HEK293T (cell line): ENCODE measurements at regions not wholly inside any gene's neighbourhood (a gene's known extent, or its start where the extent isn't known, plus 50 kb on each side); places are given as distances from the start of the nearest gene placed in this dataset.

ENCODE experiments used
- CTCF ChIA-PET: fragments of 350-600 bp; formaldehyde crosslinking; extraction: SDS; loops from one replicate; lab custom pipeline; 2021; ENCODE audit warnings: antibody characterized with exemption, inconsistent platforms; lab: Yijun Ruan, JAX
- POLR2A ChIA-PET: fragments of 350-600 bp; formaldehyde crosslinking; extraction: SDS; loops from one replicate; lab custom pipeline; 2020; ENCODE audit warnings: antibody characterized with exemption, inconsistent platforms; lab: Yijun Ruan, JAX
- DNase-seq: peaks from one replicate; pipeline ENCODE4 v3.0.0; 2012; ENCODE audit warnings: mixed read lengths; ENCODE audit errors: extremely low spot score
- ARNT ChIP-seq: fragments of 450-650 bp; IDR thresholded peaks from 2 replicates; pipeline ENCODE4 v1.6.1; 2017; ENCODE audit warnings: mild to moderate bottlenecking
- BHLHE40 ChIP-seq: fragments of 450-650 bp; IDR thresholded peaks from 2 replicates; pipeline ENCODE4 v1.6.1; 2016; ENCODE audit warnings: mild to moderate bottlenecking, moderate library complexity, borderline replicate concordance
- CTBP1 ChIP-seq: fragments of 450-650 bp; IDR thresholded peaks from 2 replicates; pipeline ENCODE4 v1.6.1; 2016; ENCODE audit warnings: borderline replicate concordance
- ELF4 ChIP-seq: fragments of 450-650 bp; IDR thresholded peaks from 2 replicates; pipeline ENCODE4 v1.6.1; 2017; ENCODE audit warnings: antibody characterized with exemption
- FOXA1 ChIP-seq: fragments of 450-650 bp; IDR thresholded peaks from 2 replicates; pipeline ENCODE4 v1.6.1; 2016; ENCODE audit warnings: mild to moderate bottlenecking
- FOXK2 ChIP-seq: fragments of 450-650 bp; IDR thresholded peaks from 2 replicates; pipeline ENCODE4 v1.6.1; 2016; ENCODE audit warnings: mild to moderate bottlenecking
- FOXM1 ChIP-seq: fragments of 450-650 bp; IDR thresholded peaks from 2 replicates; pipeline ENCODE4 v1.6.1; 2017; ENCODE audit warnings: mild to moderate bottlenecking, borderline replicate concordance
- HDGF ChIP-seq: fragments of 450-650 bp; IDR thresholded peaks from 2 replicates; pipeline ENCODE4 v1.6.1; 2017; ENCODE audit warnings: antibody characterized with exemption, borderline replicate concordance
- L3MBTL2 ChIP-seq: fragments of 450-650 bp; conservative IDR thresholded peaks from 2 replicates; pipeline ENCODE4 v1.6.1; 2016; ENCODE audit warnings: mild to moderate bottlenecking
- LEF1 ChIP-seq: fragments of 450-650 bp; IDR thresholded peaks from 2 replicates; pipeline ENCODE4 v1.6.1; 2017; ENCODE audit warnings: mild to moderate bottlenecking, borderline replicate concordance
- NFRKB ChIP-seq: fragments of 450-650 bp; IDR thresholded peaks from 2 replicates; pipeline ENCODE4 v1.6.1; 2016; ENCODE audit warnings: mild to moderate bottlenecking, moderate library complexity
- SP1 ChIP-seq: fragments of 450-650 bp; IDR thresholded peaks from 2 replicates; pipeline ENCODE4 v1.6.1; 2017
- SUZ12 ChIP-seq: fragments of 450-650 bp; IDR thresholded peaks from 2 replicates; pipeline ENCODE4 v1.6.1; 2016; ENCODE audit warnings: mild to moderate bottlenecking
- TARDBP ChIP-seq: fragments of 450-650 bp; IDR thresholded peaks from 2 replicates; pipeline ENCODE4 v1.6.1; 2016
- ZNF384 ChIP-seq: fragments of 450-650 bp; IDR thresholded peaks from 2 replicates; pipeline ENCODE4 v1.6.1; 2016
- TF ChIP-seq, protein P1 (sequence below): fragments of 450-650 bp; IDR thresholded peaks from 2 replicates; pipeline ENCODE4 v1.6.1; 2016

DNA sequence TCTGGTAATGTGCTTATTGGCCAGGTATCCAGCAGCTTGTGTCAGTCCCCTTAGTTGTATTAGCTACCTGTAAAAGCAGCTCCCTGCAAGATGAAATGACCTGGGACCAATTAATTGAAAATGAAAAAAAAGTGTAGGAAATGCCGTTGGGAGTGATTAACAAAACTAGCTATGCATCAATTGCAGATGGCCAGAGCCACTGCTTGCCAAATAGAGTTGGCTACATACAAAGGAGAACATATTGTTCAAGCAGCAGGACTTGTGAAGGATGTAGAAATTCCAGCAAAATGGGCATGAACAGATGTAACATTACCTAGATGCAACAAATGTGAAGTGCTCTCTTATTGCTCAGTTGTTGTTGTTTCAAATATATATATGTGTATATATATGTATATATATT lies 300.5 kb downstream of the PCDH17 start:
- ChIA-PET CTCF (no interaction called here), POLR2A (no interaction called here)
- DNase-seq, result no peak
- TF ChIP-seq L3MBTL2 (no peak), NFRKB (no peak), ARNT (no peak), ELF4 (no peak), TARDBP (no peak), ZNF384 (no peak), FOXA1 (no peak), FOXM1 (no peak), HDGF (no peak), FOXK2 (no peak), CTBP1 (no peak), LEF1 (no peak), SP1 (no peak), BHLHE40 (no peak), SUZ12 (no peak)
- TF ChIP-seq, protein P1, sequence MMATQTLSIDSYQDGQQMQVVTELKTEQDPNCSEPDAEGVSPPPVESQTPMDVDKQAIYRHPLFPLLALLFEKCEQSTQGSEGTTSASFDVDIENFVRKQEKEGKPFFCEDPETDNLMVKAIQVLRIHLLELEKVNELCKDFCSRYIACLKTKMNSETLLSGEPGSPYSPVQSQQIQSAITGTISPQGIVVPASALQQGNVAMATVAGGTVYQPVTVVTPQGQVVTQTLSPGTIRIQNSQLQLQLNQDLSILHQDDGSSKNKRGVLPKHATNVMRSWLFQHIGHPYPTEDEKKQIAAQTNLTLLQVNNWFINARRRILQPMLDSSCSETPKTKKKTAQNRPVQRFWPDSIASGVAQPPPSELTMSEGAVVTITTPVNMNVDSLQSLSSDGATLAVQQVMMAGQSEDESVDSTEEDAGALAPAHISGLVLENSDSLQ, result no peak

DNA sequence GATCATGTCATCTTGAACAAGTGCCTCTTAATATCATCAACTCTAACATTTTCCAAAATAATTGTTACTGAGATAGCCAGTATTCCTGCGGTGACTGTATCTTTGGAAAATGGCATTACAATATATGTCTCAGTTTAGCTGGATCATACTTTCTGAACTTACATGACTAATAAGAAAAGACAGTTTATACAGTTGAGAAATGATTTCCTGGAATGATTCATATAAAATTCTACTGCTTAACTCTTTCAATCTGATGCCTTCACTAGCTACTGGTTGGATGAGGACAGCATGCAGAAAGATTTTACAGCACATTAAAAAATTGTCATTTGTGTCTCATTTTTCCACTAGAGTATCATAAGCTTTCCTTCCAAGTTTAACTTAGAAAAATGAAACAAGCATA lies 302.1 kb downstream of the PCDH17 start:
- DNase-seq, result no peak
- POLR2A ChIA-PET, result no interaction called here
- no peak for TF ChIP-seq L3MBTL2
- TF ChIP-seq, protein P1, result no peak
- no peak for TF ChIP-seq LEF1
- TF ChIP-seq ZNF384, result no peak
- no peak for TF ChIP-seq HDGF
- no peak for TF ChIP-seq ELF4
- TF ChIP-seq ARNT, result no peak
- TF ChIP-seq BHLHE40, result no peak
- no peak for TF ChIP-seq FOXM1
- TF ChIP-seq NFRKB, result no peak
- TF ChIP-seq SUZ12, result no peak
- no peak for TF ChIP-seq FOXK2
- no peak for TF ChIP-seq FOXA1
- TF ChIP-seq CTBP1, result no peak
- TF ChIP-seq SP1, result no peak
- no peak for TF ChIP-seq TARDBP
- CTCF ChIA-PET, result no interaction called here

DNA sequence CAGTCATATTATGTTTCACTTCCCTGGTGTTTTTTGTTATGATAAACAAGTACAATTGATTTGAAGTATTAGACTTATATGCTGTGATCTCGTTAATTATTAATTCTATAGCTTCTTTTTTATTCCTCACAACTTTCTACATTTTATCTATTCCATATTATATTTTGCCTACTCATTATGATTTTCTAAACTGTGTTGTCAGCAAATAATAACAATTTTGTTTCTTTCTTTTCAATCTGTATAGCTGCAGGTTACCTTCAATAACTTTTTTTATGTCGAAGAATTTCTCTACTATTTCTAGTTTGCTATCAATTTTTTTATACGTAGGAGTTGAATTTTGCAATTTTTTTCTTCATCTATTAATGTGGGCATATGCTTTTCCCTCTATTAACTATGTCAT lies 304.4 kb downstream of the PCDH17 start:
- CTCF ChIA-PET, result no interaction called here
- TF ChIP-seq FOXA1, result no peak
- TF ChIP-seq SUZ12, result no peak
- no peak for TF ChIP-seq NFRKB
- TF ChIP-seq L3MBTL2, result no peak
- TF ChIP-seq LEF1, result no peak
- no peak for TF ChIP-seq ELF4
- TF ChIP-seq ARNT, result no peak
- TF ChIP-seq HDGF, result no peak
- no peak for DNase-seq
- POLR2A ChIA-PET, result no interaction called here

DNA sequence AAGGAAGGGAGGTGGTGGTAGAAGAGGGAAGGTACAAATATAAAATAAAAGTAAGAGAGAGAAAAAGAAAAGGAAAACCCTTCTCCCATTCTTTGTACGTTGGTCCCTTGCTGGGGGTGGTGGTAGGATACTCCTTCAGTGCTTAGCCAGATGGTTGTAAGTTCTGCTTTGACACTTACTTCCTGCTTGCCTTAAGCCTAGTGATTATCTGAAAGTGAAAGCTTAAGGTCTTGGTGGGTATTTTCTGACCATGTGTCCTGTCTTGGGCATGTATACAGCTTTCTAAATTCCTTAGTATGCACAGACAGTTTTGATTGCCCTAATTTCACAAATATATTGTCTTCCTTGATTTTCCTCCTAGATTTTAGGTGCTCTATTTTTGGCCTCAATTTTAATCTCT lies 314.8 kb downstream of the PCDH17 start:
- no peak for DNase-seq
- TF ChIP-seq CTBP1, result no peak
- no peak for TF ChIP-seq SUZ12
- no peak for TF ChIP-seq BHLHE40
- TF ChIP-seq, protein P1, result no peak
- no peak for TF ChIP-seq TARDBP
- no peak for TF ChIP-seq ELF4
- TF ChIP-seq FOXM1, result no peak
- no peak for TF ChIP-seq ZNF384
- TF ChIP-seq FOXA1, result no peak
- TF ChIP-seq NFRKB, result no peak
- TF ChIP-seq LEF1, result no peak
- TF ChIP-seq ARNT, result no peak
- TF ChIP-seq SP1, result no peak
- ChIA-PET POLR2A (no interaction called here), CTCF (no interaction called here)

DNA sequence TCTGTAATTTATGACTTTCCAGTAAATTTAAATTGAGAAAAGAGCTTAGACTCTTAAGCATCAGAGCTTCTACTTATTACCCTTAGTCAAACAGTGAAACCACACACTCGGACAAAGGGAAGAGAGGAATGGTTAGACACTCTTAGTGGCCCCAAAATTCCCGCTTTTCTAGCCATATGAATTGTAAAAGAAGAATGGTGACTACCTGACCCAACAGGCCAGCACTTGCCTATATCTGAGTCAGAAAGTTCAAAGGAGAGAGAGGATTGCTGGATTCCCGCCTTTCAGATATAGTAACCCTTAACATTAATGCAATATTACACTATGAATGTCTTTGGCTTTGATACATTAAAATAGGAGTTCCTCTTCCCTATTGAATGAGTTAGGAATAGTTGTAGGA lies 317.3 kb downstream of the PCDH17 start:
- CTCF ChIA-PET, result no interaction called here
- POLR2A ChIA-PET, result no interaction called here
- DNase-seq, result no peak
- TF ChIP-seq HDGF (no peak), FOXM1 (no peak), LEF1 (no peak), BHLHE40 (no peak), ARNT (no peak), ELF4 (no peak), L3MBTL2 (no peak), SUZ12 (no peak), NFRKB (no peak), ZNF384 (no peak), SP1 (no peak), FOXA1 (no peak), TARDBP (no peak), CTBP1 (no peak)

DNA sequence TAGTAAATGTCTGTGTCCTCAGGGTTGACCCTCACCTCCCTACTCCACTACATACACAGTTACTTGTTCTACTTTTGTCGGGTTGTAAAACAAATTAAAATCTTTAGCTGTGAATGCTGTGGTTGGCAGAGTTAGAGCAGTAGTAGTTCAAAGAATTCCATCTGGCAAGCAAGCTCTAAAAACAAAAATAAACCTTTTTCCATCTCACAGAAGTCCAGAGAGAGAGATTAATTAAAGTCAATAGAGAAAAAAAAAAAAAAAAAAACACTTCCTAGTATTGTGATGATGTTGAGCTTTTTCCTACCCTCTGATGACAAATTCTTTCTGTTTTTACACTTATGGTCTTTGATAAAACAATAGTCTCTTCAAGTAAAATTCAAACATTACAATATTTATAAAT lies 338.4 kb downstream of the PCDH17 start:
- CTCF ChIA-PET, result no interaction called here
- POLR2A ChIA-PET, result interaction anchor here (0.6 kb wide), 1 partner anchor 13 kb away, joined by 3 read pairs; no protein-coding TSS in a partner anchor
- no peak for TF ChIP-seq TARDBP
- TF ChIP-seq ZNF384, result no peak
- no peak for TF ChIP-seq NFRKB
- TF ChIP-seq CTBP1, result no peak
- no peak for TF ChIP-seq SUZ12
- TF ChIP-seq, protein P1, result no peak
- TF ChIP-seq FOXA1, result no peak
- TF ChIP-seq ELF4, result no peak
- TF ChIP-seq FOXK2, result no peak
- TF ChIP-seq L3MBTL2, result no peak
- TF ChIP-seq BHLHE40, result no peak
- no peak for TF ChIP-seq SP1
- no peak for TF ChIP-seq LEF1
- TF ChIP-seq FOXM1, result no peak
- no peak for TF ChIP-seq ARNT
- TF ChIP-seq HDGF, result no peak
- no peak for DNase-seq
